Iris pigment epithelial cell (primary cell): ENCODE measurements at regions not wholly inside any gene's neighbourhood (a gene's known extent, or its start where the extent isn't known, plus 50 kb on each side); places are given as distances from the start of the nearest gene placed in this dataset.

ENCODE experiments used
- DNase-seq: peaks from one replicate; pipeline ENCODE4 v3.0.0-alpha.2; 2011; ENCODE audit warnings: low read depth

DNA sequence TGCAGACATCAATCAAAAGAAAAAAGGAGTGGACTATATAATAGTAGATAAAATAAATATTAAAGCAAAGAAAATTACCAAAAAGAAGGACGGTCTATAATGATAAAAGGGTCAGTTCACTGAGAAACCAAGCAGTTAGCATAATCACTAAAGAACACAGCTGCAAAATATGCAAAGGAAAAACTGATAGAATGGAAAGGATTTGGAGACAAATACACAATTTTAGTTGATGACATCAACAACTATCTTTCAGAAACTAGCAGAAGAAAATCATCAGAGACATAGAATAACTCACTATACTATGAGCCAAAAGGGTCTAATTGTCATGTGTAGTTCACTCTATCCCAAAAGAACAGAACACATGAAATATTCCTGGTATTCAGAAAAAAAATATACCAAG is 316.4 kb upstream of the IGFBP3 start:
- no peak for DNase-seq

DNA sequence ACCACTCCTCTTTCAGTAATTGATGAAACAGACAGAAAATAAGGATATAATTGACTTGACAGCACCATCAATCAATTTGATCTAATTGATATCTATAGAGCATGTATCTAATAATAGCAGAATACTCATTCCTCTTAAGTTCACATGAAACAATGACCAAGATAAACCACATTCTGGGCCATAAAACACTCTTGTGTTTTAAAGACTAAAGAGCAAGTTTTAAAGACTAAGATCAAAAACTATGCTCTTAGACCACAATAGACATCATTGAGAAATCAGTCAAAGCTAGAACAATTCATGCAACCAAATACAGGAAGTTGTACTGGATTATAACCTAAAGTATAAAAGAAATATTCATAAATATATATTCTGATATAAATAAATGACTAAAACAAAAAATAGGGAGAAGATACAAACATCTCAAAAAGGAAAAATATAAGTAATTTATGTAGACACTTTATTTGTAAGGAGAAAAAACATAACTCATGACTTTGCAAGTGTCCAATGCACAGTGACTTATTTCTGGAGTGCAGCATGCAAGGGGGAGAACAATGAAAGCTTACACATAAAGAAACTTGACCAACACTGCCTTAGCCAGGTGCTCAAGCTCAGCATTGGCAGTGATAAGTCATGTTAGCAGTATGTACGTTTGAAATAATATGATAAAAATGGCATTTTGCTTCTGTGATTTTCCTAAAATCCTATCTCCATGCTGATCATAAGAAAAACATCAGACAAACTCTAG is 312.7 kb upstream of the IGFBP3 start:
- DNase-seq: no peak

- DNase-seq: peak; percentile 43
These were observed 309.9 kb upstream of the IGFBP3 start for GRCh38 chr7:46230990-46231305.

GRCh38 chr7:46230298-46230989 is 309.4 kb upstream of the IGFBP3 start:
- no peak for DNase-seq

DNA sequence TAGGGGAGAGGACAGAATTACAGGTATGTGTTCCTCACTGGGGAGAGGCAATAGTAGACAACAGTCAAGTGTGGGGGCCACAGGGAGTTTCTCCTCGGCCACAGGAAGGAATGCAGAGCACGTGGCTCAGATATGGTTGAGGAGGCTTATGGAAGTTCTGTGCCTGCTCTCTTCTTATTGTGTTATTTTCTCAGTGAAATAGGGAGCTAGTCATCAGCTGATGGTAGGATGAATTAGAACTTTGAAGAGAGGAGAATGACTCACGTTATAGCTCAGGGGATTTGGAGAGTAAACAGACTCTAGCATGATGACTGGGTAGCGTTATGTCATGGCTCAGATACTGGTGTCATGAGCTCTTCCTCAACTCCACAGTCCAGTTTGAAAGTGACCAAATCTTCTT is 308.3 kb upstream of the IGFBP3 start:
- DNase-seq: peak; percentile 98

GRCh38 chr7:46226860-46227259 is 305.8 kb upstream of the IGFBP3 start:
- DNase-seq: peak; percentile 76

DNA sequence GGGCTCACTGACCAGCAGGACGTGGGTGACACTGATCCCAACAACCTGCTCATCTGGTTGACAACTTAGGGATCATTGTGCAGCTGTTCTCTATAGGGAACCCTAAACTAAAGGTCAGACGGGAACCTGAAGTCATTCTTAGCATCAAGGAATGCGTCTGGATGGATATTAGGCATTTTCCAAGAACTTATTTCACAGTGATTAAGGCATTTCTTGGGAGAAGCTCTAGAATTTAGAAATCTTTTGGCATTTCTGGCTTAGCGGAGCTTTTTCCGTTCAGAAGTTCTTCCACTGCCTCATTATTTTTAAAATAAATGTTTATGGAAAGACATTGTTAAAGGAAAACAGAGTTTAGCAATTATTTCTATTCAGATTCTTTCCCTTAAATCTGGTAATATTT is 303.3 kb upstream of the IGFBP3 start:
- DNase-seq: no peak

DNA sequence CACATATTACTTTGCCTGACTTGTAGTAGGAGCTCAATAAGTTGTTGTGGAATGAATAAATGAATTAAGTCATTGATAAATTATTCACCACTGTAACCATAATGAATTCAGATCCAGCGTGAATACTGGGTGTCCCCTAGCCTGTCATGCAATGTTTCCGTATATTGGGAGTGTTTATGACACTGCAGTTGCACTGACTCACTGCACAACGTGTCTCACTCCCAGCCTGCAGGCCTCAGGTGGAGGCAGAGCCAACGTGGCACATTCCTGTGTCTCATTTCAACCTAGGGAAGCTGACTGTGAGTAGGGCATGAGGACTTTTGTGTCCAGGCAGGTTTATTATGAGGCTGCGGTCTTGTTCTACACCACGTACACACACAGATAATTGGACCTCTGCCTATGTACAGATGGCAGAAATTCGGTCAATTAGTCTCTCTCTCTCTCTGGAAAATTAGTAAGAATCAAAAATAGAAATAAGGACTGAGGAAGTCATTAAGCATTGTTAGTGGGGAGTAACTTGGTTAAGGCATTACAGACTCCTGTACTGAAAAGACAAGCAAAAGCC is 299.1 kb upstream of the IGFBP3 start:
- no peak for DNase-seq

- DNase-seq: no peak
These were observed 297.6 kb upstream of the IGFBP3 start for GRCh38 chr7:46218461-46219200.

GRCh38 chr7:46215987-46216567 is 295.0 kb upstream of the IGFBP3 start:
- DNase-seq: no peak

DNA sequence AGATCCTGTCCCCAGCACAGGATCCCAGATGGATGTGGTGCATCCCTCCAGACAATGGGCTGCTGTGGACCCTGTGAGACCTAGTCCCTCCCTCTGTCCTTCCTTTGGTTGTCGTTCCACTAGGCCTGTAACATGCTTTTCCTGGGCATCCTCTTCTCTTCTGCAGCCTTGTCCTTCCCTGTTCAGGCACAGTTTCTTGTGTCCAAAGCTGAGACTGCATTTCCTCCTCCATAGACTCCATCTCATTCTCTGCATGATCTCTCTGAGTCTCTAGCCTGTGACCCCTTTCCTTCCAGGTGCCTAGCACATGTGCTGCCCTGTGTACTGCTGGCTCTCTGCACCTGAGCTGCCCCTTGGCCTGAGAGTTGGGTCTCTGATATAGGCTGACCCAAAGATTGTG is 293.5 kb upstream of the IGFBP3 start:
- DNase-seq: no peak

DNA sequence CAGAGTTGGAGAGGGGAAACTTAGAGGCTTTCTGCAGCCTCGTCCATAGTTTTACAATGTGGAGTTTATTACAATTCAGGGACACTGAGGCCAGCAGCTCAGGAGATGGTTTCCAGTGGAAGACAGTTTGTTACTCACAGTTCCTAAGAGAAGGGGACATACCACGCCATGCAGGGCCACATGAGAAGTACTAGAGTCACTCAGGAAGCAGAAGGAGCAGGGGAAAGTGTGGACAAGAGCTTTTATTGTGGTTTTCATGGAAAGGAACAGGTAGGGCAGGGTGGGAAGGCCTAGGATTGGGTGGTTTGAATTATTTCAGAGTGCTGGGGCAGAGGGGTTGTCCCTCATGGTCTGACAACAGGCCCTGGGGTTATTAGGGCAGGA is 292.1 kb upstream of the IGFBP3 start:
- DNase-seq: no peak

- DNase-seq: no peak
These were observed 291.5 kb upstream of the IGFBP3 start for GRCh38 chr7:46212425-46213153.

DNA sequence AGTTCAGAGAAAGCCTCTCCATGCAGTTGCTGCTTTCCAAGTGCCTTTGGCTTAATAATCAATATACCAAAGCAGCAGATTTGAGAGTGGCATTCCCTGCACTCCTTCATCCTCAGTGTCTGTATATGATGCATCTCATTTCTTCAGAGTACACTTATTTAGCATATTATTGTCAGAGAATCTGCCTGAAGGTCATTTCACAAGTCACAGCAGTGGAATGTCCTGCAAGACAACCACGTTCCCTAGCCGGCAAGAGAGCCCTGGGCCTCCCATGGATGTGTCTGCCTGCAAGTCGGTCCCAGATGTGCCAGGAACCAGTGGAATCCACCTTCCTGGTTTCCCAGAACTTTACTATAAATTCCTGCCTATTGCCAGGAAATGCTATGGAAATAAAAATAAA is 289.4 kb upstream of the IGFBP3 start:
- peak; percentile 42 for DNase-seq

- DNase-seq: no peak
These were observed 288.7 kb upstream of the IGFBP3 start for GRCh38 chr7:46209611-46210388.

GRCh38 chr7:46208635-46209525 is 287.8 kb upstream of the IGFBP3 start:
- no peak for DNase-seq

DNA sequence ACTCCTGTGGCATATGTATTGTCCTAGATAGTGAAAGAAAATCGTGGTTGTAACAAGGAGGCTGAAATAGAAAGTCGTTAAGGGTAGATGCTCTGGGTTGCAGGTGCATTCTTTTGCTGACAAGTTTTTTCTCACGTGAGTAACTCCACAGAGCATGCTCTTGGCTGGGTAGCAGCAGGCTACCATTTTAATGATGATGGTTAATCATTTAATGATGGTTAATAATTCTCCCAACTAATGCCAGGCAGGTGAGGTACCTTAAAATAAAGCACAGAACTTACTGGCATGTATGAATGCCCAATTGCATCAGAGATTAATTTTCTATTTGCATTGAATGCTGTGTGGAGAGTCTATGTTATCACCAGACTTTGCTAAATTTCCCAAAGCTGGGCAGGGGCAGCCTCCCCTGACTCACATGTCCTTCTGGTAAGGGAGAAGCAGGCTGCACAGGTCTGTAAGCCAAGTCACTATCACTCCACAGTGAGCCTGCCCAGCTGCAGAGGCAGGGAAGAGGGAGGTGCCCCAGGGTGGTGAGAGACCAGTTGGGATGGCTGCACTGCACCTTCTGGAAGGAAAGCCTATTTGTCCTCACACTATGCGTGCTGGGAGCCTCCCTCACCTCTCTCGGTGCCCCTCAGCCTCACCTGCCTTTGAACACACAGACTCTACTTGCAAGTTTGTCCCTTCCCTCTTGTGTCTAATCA is 287.0 kb upstream of the IGFBP3 start:
- no peak for DNase-seq

DNA sequence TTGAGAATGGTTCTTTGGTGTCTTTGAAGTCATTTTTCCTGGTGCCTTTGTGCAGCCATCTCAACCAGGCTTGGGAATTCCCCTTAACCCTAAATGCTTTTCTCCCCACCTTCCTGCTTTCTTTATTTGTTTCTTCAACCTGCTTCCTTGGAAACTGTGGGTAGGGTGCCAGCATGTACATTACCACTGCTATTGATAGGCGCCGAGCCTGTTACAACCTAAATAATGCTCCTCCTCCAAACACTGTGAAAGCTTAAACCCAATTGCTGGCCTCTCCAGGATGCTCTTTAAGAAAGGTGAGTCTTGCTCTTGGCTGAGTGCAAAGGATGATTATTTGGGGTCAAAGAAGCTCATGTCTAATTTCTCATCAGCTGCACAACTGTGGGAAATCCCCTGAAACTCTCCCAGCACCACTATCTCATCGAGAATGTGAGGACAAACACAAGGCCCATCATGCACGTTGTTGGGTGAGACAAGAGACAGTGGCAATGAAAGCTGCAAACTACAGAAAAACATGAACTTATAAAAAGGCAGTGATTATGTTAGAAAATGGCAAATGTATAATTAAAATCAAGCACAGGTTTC is 285.5 kb upstream of the IGFBP3 start:
- no peak for DNase-seq

DNA sequence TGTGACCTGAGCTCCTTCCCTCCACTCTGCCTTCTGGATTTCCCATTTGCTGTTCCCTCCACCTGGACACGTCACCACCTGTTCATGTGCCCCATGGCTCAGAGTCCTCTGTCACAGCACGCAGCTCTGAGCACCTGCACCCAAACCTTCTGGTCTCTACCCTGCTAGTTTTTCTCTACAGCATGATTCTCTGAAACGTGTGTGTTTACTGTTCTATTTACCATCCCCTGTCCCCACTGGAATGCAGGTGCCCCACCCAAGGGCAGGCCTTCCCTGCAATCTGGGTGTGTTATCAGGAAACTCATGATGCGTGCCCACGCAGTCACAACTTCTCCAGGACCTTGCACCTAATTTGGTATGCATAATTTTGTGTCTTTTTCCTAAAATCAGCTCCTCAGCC is 284.4 kb upstream of the IGFBP3 start:
- DNase-seq: no peak
